A549 (cell line): ENCODE measurements at regions not wholly inside any gene's neighbourhood (a gene's known extent, or its start where the extent isn't known, plus 50 kb on each side); places are given as distances from the start of the nearest gene placed in this dataset.

ENCODE experiments used
- ATAC-seq, 2 experiments: fragments of 200-7000 bp in 1 of 2; fragments of >200 bp in 1 of 2; cut with Nextera tagmentation in 1 of 2; cut with Tn5 transposase in 1 of 2; 3 replicates each; pipeline versions ENCODE4 v1.8.0 to v1.9.1; 2018 to 2020; ENCODE audit warnings: mild to moderate bottlenecking in 1 of 2, moderate library complexity in 1 of 2
- CTCF ChIA-PET: fragments of 300-600 bp; sonication (Branson Sonifier 250); formaldehyde crosslinking; extraction: SDS; loops from one replicate; lab custom pipeline; 2021; ENCODE audit warnings: antibody characterized with exemption, inconsistent platforms; lab: Yijun Ruan, JAX
- POLR2A ChIA-PET: fragments of 350-600 bp; formaldehyde crosslinking; extraction: SDS; loops from one replicate; lab custom pipeline; 2021; ENCODE audit warnings: antibody characterized with exemption, inconsistent platforms; lab: Yijun Ruan, JAX
- DNase-seq, 2 experiments: peaks; one replicate each; pipeline versions ENCODE4 v3.0.0 to v3.0.0-alpha.2; 2011 to 2016; ENCODE audit warnings: low read depth in 1 of 2, low spot score in 1 of 2
- FAIRE-seq: peaks from 2 replicates; lab custom pipeline; 2011; peaks lifted over from hg19 to GRCh38; lab: Jason Lieb, UNC
- H3K27ac ChIP-seq, 2 experiments: fragments of >200 bp; sonication (Bioruptor Twin); formaldehyde crosslinking; 3 replicates each; pipeline ENCODE4 v1.5.1; 2016 to 2017
- H3K4me1 ChIP-seq: fragments of >200 bp; sonication (Bioruptor Twin); formaldehyde crosslinking; 3 replicates; pipeline ENCODE4 v1.6.1; 2016
- H3K4me2 ChIP-seq: fragments of >200 bp; sonication (Bioruptor Twin); formaldehyde crosslinking; 3 replicates; pipeline ENCODE4 v1.6.1; 2016
- H3K4me3 ChIP-seq: fragments of >200 bp; sonication (Bioruptor Twin); formaldehyde crosslinking; 3 replicates; pipeline ENCODE4 v1.5.1; 2016
- H3K9me3 ChIP-seq: fragments of >200 bp; sonication (Bioruptor Twin); formaldehyde crosslinking; 3 replicates; pipeline ENCODE4 v1.6.1; 2016
- BCL3 ChIP-seq: fragments of >200 bp; sonication (Bioruptor Twin); formaldehyde crosslinking; IDR thresholded peaks from 3 replicates; pipeline ENCODE4 v1.6.1; 2016
- CBX2 ChIP-seq: fragments of 200-600 bp; sonication (generic); IDR thresholded peaks from 2 replicates; pipeline ENCODE4 v1.6.1; 2016; ENCODE audit warnings: low read depth, mild to moderate bottlenecking, borderline replicate concordance
- CBX8 ChIP-seq: fragments of 200-600 bp; sonication (generic); IDR thresholded peaks from 2 replicates; pipeline ENCODE4 v1.6.1; 2016
- CHD2 ChIP-seq: fragments of 150-350 bp; IDR thresholded peaks from 2 replicates; pipeline ENCODE4 v1.6.1; 2014; ENCODE audit warnings: low read length; ENCODE audit not compliant: partially characterized antibody
- CHD4 ChIP-seq: fragments of 200-600 bp; sonication (generic); IDR thresholded peaks from 2 replicates; pipeline ENCODE4 v1.6.1; 2016; ENCODE audit warnings: antibody characterized with exemption, mild to moderate bottlenecking, borderline replicate concordance
- EHF ChIP-seq: fragments of 250-450 bp; sonication (Bioruptor Pico); IDR thresholded peaks from 2 replicates; pipeline ENCODE4 v1.5.0; 2020; ENCODE audit warnings: mild to moderate bottlenecking
- EP300 ChIP-seq, 2 experiments: fragments of >200 bp; sonication (Bioruptor Twin); formaldehyde crosslinking; IDR thresholded peaks; 2 replicates in 1 of 2; 3 replicates in 1 of 2; pipeline ENCODE4 v1.6.1; 2016 to 2017
- ESRRA ChIP-seq: fragments of 150-350 bp; IDR thresholded peaks from 2 replicates; pipeline ENCODE4 v1.6.1; 2014; ENCODE audit warnings: mild to moderate bottlenecking, low read length, borderline replicate concordance
- FOSL2 ChIP-seq, 2 experiments: fragments of 450-650 bp in 1 of 2; fragments of >200 bp in 1 of 2; sonication (Bioruptor Twin) in 1 of 2; formaldehyde crosslinking; IDR thresholded peaks; 2 replicates each; pipeline versions ENCODE4 v1.5.0 to v1.6.1; 2016 to 2020; ENCODE audit warnings: mild to moderate bottlenecking in 1 of 2, moderate library complexity in 1 of 2
- KDM1A ChIP-seq: fragments of 200-600 bp; sonication (generic); IDR thresholded peaks from 2 replicates; pipeline ENCODE4 v1.6.1; 2016; ENCODE audit warnings: low read depth, mild to moderate bottlenecking
- MAFK ChIP-seq: fragments of 450-650 bp; IDR thresholded peaks from 2 replicates; pipeline ENCODE4 v1.6.1; 2014; ENCODE audit not compliant: partially characterized antibody
- NFE2L2 ChIP-seq: fragments of 150-350 bp; conservative IDR thresholded peaks from 2 replicates; pipeline ENCODE4 v1.6.1; 2014; ENCODE audit warnings: low read length
- PHF8 ChIP-seq: fragments of 200-600 bp; sonication (generic); IDR thresholded peaks from 2 replicates; pipeline ENCODE4 v1.6.1; 2016; ENCODE audit warnings: low read depth, mild to moderate bottlenecking, antibody characterized with exemption, moderate library complexity, borderline replicate concordance
- RCOR1 ChIP-seq: fragments of 150-350 bp; IDR thresholded peaks from 2 replicates; pipeline ENCODE4 v1.6.1; 2014; ENCODE audit warnings: antibody characterized with exemption, low read length, low read depth
- RNF2 ChIP-seq: fragments of 200-600 bp; sonication (generic); IDR thresholded peaks from 2 replicates; pipeline ENCODE4 v1.6.1; 2016; ENCODE audit warnings: low read depth, mild to moderate bottlenecking, antibody characterized with exemption, moderate library complexity, borderline replicate concordance
- SREBF2 ChIP-seq: fragments of 450-650 bp; IDR thresholded peaks from 2 replicates; pipeline ENCODE4 v1.6.1; 2014; ENCODE audit warnings: mild to moderate bottlenecking, moderate library complexity
- USF2 ChIP-seq: fragments of 450-650 bp; IDR thresholded peaks from 2 replicates; pipeline ENCODE4 v1.6.1; 2014; ENCODE audit warnings: antibody characterized with exemption
- ZFP36 ChIP-seq: fragments of 450-650 bp; IDR thresholded peaks from 2 replicates; pipeline ENCODE4 v1.6.1; 2014; ENCODE audit warnings: borderline replicate concordance; ENCODE audit not compliant: partially characterized antibody
- TF ChIP-seq, protein P1 (sequence below): fragments of >200 bp; sonication (Bioruptor Twin); formaldehyde crosslinking; IDR thresholded peaks from 3 replicates; pipeline ENCODE4 v1.5.1; 2016
- TF ChIP-seq, protein P2 (sequence below): fragments of 200-600 bp; sonication (generic); IDR thresholded peaks from 2 replicates; pipeline ENCODE4 v1.6.1; 2016; ENCODE audit warnings: antibody characterized with exemption, mild to moderate bottlenecking, moderate library complexity
- TF ChIP-seq, protein P3 (sequence below): fragments of 250-450 bp; sonication (Bioruptor Pico); IDR thresholded peaks from 2 replicates; pipeline ENCODE4 v1.5.0; 2021; ENCODE audit warnings: mild to moderate bottlenecking, moderate library complexity, borderline replicate concordance
- TF ChIP-seq, protein P4 (sequence below): fragments of >200 bp; sonication (Bioruptor Twin); formaldehyde crosslinking; IDR thresholded peaks from 2 replicates; pipeline ENCODE4 v1.6.1; 2016

DNA sequence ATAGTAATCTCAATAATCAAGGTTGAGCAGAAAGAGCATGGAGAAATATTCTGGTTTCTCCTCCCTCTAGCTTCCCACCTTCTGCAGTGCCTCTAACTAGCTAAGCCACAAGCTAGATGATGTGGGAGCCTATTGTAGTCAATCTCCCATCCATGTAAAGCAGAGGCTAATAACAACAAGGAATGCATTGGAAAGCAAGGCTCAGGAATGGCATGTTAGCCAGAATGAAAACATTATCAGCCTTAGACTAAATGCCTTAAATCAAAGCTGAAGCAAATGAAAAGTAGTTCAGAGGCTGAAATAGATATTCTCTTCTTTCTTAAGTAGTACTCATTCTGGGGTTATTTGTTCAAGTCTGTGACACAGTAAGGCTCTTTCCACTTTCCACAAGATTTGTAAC is 350.3 kb upstream of the DPPA4 start:
- Histone ChIP-seq H3K4me3 (no peak overlapping the region), H3K4me1 (peaks cover 13% of the 10 kb centered on the region), H3K27ac (no peak overlapping the region), H3K4me2 (no peak overlapping the region), H3K9me3 (no peaks in the 10 kb centered on the region; the same call in 2 of the 3 replicates)
- ChIA-PET CTCF (interaction anchor here (0.6 kb wide), 1 partner anchor 277 kb away, joined by 4 read pairs; no protein-coding TSS in a partner anchor), POLR2A (no interaction called here)
- no peak for ATAC-seq
- no peak for FAIRE-seq
- no peak for DNase-seq
- TF ChIP-seq ESRRA (no peak), EHF (CRISPR knock-in tag) (no peak), EP300 (IDR thresholded peaks at IDR 0.05) (no peak), MAFK (no peak), CHD2 (no peak), RCOR1 (no peak), BCL3 (no peak), PHF8 (no peak)
- TF ChIP-seq, protein P1, sequence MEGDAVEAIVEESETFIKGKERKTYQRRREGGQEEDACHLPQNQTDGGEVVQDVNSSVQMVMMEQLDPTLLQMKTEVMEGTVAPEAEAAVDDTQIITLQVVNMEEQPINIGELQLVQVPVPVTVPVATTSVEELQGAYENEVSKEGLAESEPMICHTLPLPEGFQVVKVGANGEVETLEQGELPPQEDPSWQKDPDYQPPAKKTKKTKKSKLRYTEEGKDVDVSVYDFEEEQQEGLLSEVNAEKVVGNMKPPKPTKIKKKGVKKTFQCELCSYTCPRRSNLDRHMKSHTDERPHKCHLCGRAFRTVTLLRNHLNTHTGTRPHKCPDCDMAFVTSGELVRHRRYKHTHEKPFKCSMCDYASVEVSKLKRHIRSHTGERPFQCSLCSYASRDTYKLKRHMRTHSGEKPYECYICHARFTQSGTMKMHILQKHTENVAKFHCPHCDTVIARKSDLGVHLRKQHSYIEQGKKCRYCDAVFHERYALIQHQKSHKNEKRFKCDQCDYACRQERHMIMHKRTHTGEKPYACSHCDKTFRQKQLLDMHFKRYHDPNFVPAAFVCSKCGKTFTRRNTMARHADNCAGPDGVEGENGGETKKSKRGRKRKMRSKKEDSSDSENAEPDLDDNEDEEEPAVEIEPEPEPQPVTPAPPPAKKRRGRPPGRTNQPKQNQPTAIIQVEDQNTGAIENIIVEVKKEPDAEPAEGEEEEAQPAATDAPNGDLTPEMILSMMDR: no peak
- TF ChIP-seq, protein P2, sequence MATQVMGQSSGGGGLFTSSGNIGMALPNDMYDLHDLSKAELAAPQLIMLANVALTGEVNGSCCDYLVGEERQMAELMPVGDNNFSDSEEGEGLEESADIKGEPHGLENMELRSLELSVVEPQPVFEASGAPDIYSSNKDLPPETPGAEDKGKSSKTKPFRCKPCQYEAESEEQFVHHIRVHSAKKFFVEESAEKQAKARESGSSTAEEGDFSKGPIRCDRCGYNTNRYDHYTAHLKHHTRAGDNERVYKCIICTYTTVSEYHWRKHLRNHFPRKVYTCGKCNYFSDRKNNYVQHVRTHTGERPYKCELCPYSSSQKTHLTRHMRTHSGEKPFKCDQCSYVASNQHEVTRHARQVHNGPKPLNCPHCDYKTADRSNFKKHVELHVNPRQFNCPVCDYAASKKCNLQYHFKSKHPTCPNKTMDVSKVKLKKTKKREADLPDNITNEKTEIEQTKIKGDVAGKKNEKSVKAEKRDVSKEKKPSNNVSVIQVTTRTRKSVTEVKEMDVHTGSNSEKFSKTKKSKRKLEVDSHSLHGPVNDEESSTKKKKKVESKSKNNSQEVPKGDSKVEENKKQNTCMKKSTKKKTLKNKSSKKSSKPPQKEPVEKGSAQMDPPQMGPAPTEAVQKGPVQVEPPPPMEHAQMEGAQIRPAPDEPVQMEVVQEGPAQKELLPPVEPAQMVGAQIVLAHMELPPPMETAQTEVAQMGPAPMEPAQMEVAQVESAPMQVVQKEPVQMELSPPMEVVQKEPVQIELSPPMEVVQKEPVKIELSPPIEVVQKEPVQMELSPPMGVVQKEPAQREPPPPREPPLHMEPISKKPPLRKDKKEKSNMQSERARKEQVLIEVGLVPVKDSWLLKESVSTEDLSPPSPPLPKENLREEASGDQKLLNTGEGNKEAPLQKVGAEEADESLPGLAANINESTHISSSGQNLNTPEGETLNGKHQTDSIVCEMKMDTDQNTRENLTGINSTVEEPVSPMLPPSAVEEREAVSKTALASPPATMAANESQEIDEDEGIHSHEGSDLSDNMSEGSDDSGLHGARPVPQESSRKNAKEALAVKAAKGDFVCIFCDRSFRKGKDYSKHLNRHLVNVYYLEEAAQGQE: no peak
- TF ChIP-seq, protein P3, sequence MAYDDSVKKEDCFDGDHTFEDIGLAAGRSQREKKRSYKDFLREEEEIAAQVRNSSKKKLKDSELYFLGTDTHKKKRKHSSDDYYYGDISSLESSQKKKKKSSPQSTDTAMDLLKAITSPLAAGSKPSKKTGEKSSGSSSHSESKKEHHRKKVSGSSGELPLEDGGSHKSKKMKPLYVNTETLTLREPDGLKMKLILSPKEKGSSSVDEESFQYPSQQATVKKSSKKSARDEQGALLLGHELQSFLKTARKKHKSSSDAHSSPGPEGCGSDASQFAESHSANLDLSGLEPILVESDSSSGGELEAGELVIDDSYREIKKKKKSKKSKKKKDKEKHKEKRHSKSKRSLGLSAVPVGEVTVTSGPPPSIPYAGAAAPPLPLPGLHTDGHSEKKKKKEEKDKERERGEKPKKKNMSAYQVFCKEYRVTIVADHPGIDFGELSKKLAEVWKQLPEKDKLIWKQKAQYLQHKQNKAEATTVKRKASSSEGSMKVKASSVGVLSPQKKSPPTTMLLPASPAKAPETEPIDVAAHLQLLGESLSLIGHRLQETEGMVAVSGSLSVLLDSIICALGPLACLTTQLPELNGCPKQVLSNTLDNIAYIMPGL (CRISPR knock-in tag): no peak

DNA sequence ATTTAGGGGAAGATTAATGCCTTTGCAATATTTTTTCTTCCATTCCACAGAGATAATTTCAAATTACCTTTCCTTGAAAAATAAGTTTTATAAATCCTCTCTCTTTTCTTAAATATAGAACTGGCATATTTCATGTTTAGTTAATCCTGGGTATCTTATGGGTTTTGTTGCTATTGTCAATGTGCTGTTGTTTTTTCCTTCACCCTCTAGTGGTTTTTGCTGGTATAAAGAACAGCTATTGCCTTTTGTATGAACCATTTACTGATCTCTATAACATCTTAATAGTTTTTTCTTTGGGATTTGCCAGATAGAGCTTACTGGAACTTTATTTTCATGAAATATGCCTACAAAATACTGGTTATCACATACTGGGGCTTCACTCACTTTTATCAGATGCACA is 359.6 kb upstream of the DPPA4 start:
- H3K4me2 ChIP-seq: no peak overlapping the region
- POLR2A ChIA-PET: no interaction called here
- TF ChIP-seq NFE2L2 (no peak), CHD4 (no peak), SREBF2 (no peak), CBX8 (no peak), EHF (CRISPR knock-in tag) (no peak), CBX2 (no peak), USF2 (no peak), FOSL2 (IDR thresholded peaks at IDR 0.05) (no peak), FOSL2 (CRISPR knock-in tag; IDR thresholded peaks at IDR 0.05) (no peak), RNF2 (no peak), RCOR1 (no peak), ZFP36 (no peak), KDM1A (no peak)
- TF ChIP-seq, protein P4, sequence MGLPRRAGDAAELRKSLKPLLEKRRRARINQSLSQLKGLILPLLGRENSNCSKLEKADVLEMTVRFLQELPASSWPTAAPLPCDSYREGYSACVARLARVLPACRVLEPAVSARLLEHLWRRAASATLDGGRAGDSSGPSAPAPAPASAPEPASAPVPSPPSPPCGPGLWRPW: no peak
- TF ChIP-seq, protein P1: no peak
- TF ChIP-seq, protein P3 (CRISPR knock-in tag): no peak
- FAIRE-seq: no peak
- no peaks in the 10 kb centered on the region for H3K4me1 ChIP-seq
- no peak overlapping the region for H3K4me3 ChIP-seq
- peaks cover 10% of the 10 kb centered on the region; the same call in 2 of the 3 replicates for H3K9me3 ChIP-seq
- no peak for ATAC-seq
- CTCF ChIA-PET: no interaction called here
- no peak overlapping the region for H3K27ac ChIP-seq
- no peak for DNase-seq
